Activated CD4-positive, alpha-beta T cell treated with anti-CD3 and anti-CD28 coated beads for 48 hours (primary cell): ENCODE measurements at regions not wholly inside any gene's neighbourhood (a gene's known extent, or its start where the extent isn't known, plus 50 kb on each side); places are given as distances from the start of the nearest gene placed in this dataset.

Source experiments
- DNase-seq: peaks from one replicate; pipeline ENCODE4 v3.0.0-alpha.2; 2020

DNA sequence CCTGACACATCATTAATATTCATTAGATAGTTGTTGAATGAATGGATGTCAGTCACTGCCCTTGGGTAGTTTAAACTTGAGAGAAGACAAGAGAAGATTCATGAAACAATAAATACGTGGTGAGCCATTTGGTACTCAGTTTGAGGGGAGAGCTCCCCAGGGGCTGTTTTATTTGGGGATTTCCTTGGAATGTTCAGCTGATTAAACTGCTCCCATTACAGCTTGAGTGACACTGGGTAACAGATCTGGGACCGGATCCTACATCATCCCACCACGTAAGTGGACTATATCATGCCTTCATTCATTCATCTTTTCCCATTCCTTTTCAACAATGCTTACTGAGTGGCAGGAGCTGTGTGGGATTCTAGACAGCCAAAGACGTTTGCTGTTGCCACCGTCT lies 162.0 kb downstream of the FAT3 start:
- no peak for DNase-seq

DNA sequence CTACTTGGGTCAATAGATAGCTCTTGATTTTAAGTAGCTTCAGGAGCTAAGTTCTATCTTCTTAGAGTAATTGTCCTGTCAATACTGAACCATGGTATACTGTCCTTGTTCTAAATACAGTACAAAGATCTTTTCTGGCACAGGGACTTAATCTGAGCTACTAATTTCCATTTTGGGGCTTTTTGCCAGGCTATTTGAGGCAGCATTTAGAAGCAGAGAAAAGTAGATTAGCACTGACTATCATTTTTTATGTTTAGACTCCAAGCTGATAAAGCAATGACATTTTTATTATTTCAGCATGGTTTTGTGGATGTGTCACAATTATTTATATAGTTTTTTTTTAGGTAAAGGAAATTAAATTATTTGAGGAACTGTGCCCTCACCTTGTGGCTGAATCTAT lies 163.2 kb downstream of the FAT3 start:
- no peak for DNase-seq

DNA sequence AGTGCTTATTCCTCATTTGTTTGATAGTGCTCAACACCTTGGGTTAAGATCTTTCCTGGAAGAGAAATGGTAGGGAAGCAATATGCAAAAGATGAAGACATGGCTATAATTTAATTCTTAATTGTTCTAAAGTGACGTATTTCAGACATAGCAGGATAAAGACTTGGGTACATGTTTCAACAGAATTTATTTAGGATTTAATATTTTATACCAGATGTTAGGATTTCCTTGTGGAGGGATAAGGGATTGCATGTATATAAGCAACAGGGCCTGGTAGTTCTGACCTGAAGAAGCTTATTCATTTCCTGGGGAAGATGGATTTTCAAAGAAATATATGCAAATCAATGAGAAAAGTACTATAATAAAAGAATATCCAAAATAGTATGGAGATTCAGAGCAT lies 163.8 kb downstream of the FAT3 start:
- no peak for DNase-seq

- DNase-seq: no peak
These were observed 166.2 kb downstream of the FAT3 start for GRCh38 chr11:92390783-92391182.

GRCh38 chr11:92391364-92391763 lies 166.7 kb downstream of the FAT3 start:
- no peak for DNase-seq

GRCh38 chr11:92391808-92392207 lies 167.2 kb downstream of the FAT3 start:
- no peak for DNase-seq

DNA sequence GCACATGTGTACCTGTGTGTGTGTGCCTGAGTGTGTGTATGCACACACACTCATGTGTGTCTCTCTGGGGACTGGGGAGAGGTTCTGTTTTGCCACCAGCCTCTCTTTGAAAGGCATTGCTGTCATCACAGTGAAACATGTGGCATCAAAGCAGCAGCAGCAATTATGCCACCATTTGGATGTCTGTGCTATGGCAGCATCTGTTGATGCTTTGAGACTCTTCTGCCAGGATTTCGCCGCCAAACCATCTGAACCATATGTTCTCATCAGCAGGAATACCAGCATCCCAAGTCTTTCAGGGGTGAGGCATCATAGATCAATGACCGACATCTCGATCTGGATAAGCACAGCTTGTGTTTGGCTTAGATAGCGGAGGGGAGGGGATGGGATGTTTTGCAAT lies 168.6 kb downstream of the FAT3 start:
- DNase-seq: no peak

GRCh38 chr11:92396133-92396532 lies 171.5 kb downstream of the FAT3 start:
- DNase-seq: no peak

- no peak for DNase-seq
These were observed 172.7 kb downstream of the FAT3 start for GRCh38 chr11:92397221-92397755.

DNA sequence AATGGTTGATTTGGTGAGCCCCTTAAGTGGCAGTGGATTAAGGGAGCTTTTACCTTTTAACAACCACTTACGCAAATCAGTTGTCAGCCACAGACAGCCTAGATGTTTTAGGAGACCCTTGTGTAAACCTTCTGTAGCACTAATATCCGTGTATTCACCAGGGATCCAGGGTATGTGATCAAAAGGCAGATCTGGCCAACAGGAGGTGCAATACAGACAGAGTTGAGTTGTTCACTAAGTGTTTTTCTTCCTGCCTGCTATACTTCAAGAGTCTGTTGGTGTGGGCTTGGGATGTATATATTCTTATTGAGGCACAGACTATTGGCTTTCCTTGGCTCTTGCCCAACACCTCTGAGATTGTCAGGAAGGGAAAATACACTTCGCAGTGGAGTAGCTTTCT lies 175.1 kb downstream of the FAT3 start:
- no peak for DNase-seq

DNA sequence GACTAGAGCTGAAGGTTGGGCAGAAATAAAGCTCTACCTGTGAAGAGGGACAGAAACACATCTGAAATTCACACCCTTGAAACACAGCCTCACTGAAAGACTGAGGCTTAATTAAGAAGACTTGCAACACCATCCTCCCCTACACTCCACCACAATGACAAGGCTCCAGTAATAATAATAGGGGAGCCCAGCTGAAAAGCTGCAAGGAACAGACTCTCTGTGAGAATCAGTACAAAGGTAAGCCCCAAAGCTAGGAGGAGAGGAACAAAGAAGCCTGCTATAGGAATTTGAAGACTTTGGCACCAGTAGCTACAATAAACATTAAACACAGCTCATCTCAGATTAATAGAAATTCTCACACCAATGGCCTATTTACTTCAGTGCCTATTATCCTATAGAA lies 176.9 kb downstream of the FAT3 start:
- DNase-seq: no peak

GRCh38 chr11:92406472-92406871 lies 181.9 kb downstream of the FAT3 start:
- DNase-seq: no peak

DNA sequence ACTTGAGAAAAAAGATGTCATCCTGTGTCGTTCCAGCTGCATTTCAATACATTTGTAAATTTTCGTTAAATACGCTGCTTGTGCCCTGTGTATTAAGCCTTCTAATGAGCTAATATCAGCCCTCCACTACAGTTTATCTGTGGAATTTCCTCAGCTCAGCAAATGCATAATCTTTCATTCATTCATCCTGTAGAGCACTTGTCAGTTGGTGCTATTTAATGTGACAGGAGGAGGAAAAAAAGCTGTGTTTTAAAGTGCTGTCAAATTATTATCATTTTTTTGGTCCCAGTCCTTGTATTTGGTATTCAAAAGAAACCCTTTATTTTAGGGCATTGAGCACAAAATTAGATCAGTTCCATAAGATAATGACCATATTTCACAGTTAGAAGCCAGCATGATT lies 184.7 kb downstream of the FAT3 start:
- no peak for DNase-seq

- no peak for DNase-seq
These were observed 185.3 kb downstream of the FAT3 start for GRCh38 chr11:92409956-92410355.

GRCh38 chr11:92410526-92410925 lies 185.9 kb downstream of the FAT3 start:
- DNase-seq: no peak

DNA sequence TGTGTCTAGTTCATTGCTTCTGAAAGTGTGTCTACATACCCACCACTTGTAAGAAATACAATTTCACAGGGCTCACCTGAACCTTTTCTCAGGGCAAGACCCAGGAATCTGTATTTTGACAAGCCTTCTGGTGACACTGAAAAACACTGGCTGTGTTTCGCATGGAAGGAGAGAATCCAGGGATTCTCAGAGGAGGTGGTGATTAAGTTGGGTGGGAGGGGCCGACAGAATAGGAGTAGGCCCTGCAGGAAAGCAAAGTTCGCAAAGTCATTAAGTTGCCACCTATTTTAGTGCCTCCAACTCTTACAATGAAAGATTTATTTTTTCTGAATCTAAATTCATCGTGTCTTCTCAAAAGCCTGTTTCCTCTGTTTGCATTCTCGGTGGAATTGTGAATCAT lies 186.8 kb downstream of the FAT3 start:
- no peak for DNase-seq

DNA sequence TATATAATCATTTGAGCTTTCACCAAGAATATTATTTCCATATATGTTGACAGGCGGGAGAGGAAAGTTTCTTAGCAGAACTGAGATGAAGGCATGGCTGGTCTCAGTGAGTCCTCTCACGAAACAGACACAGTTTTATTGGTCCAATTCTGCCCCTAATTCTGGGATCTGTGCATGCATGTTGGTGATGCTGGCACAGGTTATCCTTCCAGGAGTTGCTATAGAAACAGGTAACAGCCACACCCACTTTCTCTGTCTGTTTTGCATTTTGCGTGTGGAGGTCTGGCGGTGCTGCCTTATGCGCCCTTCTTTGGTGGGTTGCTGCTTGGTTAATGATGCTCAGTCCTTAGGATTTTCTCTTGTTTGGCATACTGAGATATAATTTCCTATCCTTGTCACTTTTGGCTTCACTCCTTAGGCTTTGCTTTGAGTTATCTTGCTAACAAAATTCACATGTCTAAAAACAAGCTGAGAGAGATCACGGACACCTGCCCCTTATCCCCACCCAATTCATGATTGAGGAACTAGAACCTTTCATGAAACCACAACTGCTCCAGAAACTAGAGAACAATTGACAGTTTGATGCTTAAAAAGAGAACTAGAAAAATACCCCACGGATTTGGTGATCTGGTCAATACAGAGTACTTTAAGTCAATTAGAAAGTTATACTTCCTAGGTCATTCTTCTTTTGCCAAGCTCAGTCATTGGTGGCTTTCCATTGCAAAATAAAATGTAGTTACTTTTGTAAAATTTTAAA lies 189.3 kb downstream of the FAT3 start:
- no peak for DNase-seq

DNA sequence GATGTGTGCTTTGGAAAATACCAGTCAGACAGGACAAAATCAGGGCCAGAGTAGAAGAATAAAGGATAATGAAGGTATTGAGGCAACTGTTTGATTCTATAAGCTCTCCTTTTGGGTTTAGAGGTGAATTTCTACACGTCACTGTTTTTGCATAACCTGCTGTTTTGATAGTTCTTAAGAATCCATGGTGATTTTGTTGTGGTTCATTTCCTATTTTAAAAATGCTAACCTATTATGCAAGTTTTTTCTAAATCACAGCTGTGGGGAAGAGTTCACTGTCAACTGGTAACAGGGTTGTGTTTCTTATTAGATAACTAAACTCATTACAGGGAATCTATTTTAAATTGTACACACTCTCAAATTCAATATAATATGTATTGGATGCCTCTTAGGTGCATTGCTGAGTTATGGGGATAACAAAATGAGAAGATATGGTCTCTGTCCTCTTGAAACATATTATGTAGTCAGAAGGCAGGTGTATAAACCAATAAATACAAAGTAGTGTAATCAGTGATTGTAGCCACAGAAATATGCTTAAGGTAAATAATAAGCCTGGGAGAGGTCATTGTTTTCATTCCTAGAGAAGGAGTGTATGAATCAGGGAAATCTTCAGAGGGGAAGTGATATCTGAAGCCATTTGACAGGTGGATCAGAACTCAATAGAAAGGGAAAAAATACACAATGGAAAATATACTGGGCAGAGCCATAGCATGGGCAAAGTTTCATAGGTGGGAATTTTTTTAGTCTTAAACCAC lies 192.5 kb downstream of the FAT3 start:
- no peak for DNase-seq

DNA sequence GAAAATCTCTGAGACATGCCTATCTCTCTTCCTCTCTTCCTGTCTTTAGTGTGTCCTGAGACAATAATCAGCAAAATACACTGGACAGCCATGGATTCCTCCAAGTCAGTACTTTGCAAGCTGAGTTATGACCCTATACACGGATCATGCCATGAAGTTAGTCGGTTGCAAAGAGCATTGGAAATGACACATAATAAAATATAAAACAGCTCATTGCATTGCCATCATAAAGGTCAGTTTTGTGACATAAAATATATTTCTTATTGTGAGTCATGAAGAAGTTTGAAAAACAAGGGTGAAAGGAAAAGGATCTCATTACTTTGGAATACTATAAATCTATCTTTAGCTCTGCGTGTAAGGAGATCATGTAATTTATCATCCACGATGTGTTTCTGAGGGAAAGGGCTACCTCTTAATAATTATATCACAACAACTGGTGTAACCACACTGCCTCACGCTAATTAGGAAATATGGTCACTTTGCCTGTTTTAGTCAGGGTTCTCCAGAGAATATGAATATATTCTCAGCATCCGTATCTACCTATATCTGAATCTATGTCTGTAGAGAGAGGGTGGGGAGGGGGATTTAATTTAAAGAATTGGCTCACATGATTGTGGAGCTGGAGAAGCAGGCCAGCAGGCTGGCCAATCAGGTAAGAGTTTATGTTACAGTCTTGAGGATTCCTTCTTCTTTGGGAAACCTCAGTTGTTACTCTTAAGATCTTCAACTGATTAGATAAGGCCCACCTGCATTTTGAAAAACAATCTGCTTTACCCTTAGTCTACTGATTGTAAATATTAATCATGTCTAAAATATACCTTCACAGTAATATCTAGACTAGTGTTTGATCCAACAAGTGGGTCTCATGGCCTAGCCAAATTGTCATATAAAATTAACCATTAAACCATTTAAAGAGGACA lies 198.8 kb downstream of the FAT3 start:
- DNase-seq: no peak

DNA sequence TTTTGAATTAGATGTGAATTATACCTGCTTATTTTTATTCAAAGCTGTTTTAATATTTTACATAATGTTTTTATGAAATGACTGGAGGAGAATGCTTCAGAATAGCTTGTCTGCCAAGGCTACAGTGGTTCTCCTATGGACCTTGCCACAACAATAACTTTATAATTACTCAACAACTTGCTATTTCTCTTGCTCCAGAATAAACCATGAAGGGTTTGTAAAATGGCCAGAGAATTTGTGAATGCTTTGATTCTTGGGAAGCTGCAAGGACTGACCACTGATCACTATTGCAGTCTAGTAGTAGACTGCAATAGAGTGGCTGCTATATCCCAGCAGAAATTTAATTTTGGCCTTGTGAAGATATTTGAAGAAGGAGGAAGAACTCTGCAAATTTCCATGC lies 199.7 kb downstream of the FAT3 start:
- DNase-seq: no peak

DNA sequence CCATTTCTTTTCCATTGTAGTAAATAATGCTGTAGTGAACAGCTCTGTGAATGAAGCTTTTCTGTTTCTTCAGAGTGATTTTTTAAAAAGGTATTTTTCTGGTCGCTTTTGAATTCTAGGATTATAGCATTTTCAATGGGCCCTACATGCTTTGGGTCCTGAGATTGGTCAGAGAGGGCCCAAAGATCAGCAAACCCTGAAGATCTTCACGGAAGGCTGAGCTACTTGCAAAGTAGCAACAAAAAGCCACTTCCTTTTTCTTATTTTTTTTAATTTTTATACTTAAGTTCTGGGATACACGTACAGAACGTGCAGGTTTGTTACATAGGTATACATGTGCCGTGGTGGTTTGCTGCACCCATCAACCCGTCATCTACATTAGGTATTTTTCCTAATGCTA lies 200.5 kb downstream of the FAT3 start:
- no peak for DNase-seq

DNA sequence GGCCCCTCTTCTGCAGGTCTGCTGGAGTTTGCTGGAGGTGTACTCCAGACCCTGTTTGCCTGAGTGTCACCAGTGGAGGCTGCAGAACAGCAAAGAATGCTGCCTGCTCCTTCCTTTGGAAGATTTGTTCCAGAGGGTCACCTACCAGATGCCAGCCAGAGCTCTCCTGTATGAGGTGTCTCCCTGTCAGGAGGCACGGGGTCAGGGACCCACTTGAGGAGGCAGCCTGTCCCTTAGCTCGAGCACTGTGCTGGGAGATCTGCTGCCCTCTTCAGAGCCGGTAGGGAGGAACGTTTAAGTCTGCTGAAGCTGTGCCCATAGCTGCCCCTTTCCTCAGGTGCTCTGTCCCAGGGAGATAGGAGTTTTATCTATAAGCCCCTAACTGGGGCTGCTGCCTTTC lies 207.9 kb downstream of the FAT3 start:
- DNase-seq: no peak
